Astrocyte (in vitro differentiated cells and primary cell): ENCODE measurements at regions not wholly inside any gene's neighbourhood (a gene's known extent, or its start where the extent isn't known, plus 50 kb on each side); places are given as distances from the start of the nearest gene placed in this dataset.

Experiments used
- DNase-seq: peaks from one replicate; pipeline ENCODE4 v3.0.0-alpha.2; 2010; ENCODE audit warnings: low read depth
- FAIRE-seq: peaks from 2 replicates; lab custom pipeline; 2011; peaks lifted over from hg19 to GRCh38; lab: Jason Lieb, UNC
- H2AFZ ChIP-seq: 2 replicates; pipeline ENCODE4 v1.6.0; 2012; ENCODE audit warnings: low read depth, low read length, inconsistent platforms
- H3K27ac ChIP-seq: 2 replicates; pipeline ENCODE4 v1.5.1; 2011; ENCODE audit warnings: low read depth, low read length, inconsistent platforms
- H3K27me3 ChIP-seq: 2 replicates; pipeline ENCODE4 v1.6.0; 2011; ENCODE audit warnings: low read length, inconsistent platforms; ENCODE audit not compliant: insufficient read depth
- H3K36me3 ChIP-seq: 2 replicates; pipeline ENCODE4 v1.5.1; 2011; ENCODE audit warnings: low read length, inconsistent platforms; ENCODE audit not compliant: insufficient read depth
- H3K4me1 ChIP-seq: 2 replicates; pipeline ENCODE4 v1.5.1; 2011; ENCODE audit warnings: low read length, inconsistent platforms; ENCODE audit not compliant: insufficient read depth
- H3K4me2 ChIP-seq: 2 replicates; pipeline ENCODE4 v1.6.0; 2012; ENCODE audit warnings: low read length, inconsistent platforms
- H3K4me3 ChIP-seq: 2 replicates; pipeline ENCODE4 v1.5.1; 2011; ENCODE audit warnings: low read depth, mild to moderate bottlenecking, low read length, inconsistent platforms; ENCODE audit not compliant: insufficient read depth
- H3K79me2 ChIP-seq: 2 replicates; pipeline ENCODE4 v1.6.0; 2012; ENCODE audit warnings: mild to moderate bottlenecking, low read length, inconsistent platforms; ENCODE audit not compliant: insufficient read depth
- H3K9ac ChIP-seq: 2 replicates; pipeline ENCODE4 v1.6.0; 2012; ENCODE audit warnings: mild to moderate bottlenecking, low read length, inconsistent platforms
- H3K9me3 ChIP-seq: 2 replicates; pipeline ENCODE4 v1.5.1; 2012; ENCODE audit warnings: low read depth, mild to moderate bottlenecking, low read length, inconsistent platforms; ENCODE audit not compliant: insufficient read depth
- H4K20me1 ChIP-seq: 2 replicates; pipeline ENCODE4 v1.6.0; 2012; ENCODE audit warnings: low read length, inconsistent platforms; ENCODE audit not compliant: insufficient read depth
- H3K27ac Mint-ChIP-seq: one replicate; pipeline ENCODE4 v1.8.0; 2021; ENCODE audit warnings: mild to moderate bottlenecking, mixed read lengths; ENCODE audit not compliant: unreplicated experiment
- H3K27me3 Mint-ChIP-seq: one replicate; pipeline ENCODE4 v1.8.0; 2021; ENCODE audit warnings: low read depth, mixed read lengths; ENCODE audit not compliant: unreplicated experiment
- H3K36me3 Mint-ChIP-seq: one replicate; pipeline ENCODE4 v1.8.0; 2021; ENCODE audit warnings: low read depth, mixed read lengths; ENCODE audit not compliant: unreplicated experiment
- H3K4me1 Mint-ChIP-seq: one replicate; pipeline ENCODE4 v1.8.0; 2021; ENCODE audit warnings: low read depth, mixed read lengths; ENCODE audit not compliant: unreplicated experiment
- H3K4me3 Mint-ChIP-seq: one replicate; pipeline ENCODE4 v1.8.0; 2021; ENCODE audit warnings: mild to moderate bottlenecking, moderate library complexity, mixed read lengths; ENCODE audit not compliant: unreplicated experiment
- H3K9me3 Mint-ChIP-seq: one replicate; pipeline ENCODE4 v1.8.0; 2021; ENCODE audit warnings: mild to moderate bottlenecking, mixed read lengths; ENCODE audit not compliant: unreplicated experiment
- EZH2 ChIP-seq: IDR thresholded peaks from 2 replicates; pipeline ENCODE4 v1.6.1; 2012; ENCODE audit warnings: mild to moderate bottlenecking, low read length, inconsistent platforms; ENCODE audit not compliant: insufficient read depth
- TF ChIP-seq, protein P1 (sequence below): IDR thresholded peaks from 2 replicates; pipeline ENCODE4 v1.5.1; 2011; ENCODE audit warnings: low read depth, mild to moderate bottlenecking, inconsistent platforms, low read length, moderate library complexity; ENCODE audit not compliant: insufficient read depth

DNA sequence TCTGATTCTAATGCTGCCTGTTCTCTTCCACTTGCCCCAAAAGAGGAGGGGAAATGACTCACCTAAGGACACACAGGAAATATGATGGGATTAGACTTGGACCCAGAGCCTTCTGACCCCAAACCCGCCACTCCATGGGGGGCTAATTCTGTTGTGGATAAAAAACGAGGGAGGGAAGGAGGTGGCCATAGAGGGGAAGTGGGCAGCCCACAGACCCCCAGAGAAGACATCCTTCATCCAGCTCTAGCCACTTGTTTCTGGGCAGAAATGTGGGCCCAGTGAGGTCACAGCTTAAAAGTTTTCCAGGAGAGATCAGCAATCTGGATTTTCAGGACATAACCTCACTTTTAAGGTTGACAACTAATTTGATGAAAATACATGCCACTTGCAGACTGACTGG is 202.1 kb downstream of the ANKRD60 start:
- no peak for TF ChIP-seq EZH2
- TF ChIP-seq, protein P1, sequence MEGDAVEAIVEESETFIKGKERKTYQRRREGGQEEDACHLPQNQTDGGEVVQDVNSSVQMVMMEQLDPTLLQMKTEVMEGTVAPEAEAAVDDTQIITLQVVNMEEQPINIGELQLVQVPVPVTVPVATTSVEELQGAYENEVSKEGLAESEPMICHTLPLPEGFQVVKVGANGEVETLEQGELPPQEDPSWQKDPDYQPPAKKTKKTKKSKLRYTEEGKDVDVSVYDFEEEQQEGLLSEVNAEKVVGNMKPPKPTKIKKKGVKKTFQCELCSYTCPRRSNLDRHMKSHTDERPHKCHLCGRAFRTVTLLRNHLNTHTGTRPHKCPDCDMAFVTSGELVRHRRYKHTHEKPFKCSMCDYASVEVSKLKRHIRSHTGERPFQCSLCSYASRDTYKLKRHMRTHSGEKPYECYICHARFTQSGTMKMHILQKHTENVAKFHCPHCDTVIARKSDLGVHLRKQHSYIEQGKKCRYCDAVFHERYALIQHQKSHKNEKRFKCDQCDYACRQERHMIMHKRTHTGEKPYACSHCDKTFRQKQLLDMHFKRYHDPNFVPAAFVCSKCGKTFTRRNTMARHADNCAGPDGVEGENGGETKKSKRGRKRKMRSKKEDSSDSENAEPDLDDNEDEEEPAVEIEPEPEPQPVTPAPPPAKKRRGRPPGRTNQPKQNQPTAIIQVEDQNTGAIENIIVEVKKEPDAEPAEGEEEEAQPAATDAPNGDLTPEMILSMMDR, result no peak
- Histone ChIP-seq H3K4me2 (no peak overlapping the region), H3K9me3 (no peaks in the 10 kb centered on the region), H2AFZ (no peak overlapping the region), H3K27me3 (no peaks in the 10 kb centered on the region), H3K27ac (no peak overlapping the region), H4K20me1 (no peaks in the 10 kb centered on the region), H3K79me2 (no peaks in the 10 kb centered on the region), H3K9ac (no peak overlapping the region), H3K4me1 (peaks cover 12% of the 10 kb centered on the region), H3K36me3 (no peaks in the 10 kb centered on the region), H3K4me3 (no peak overlapping the region)
- FAIRE-seq (no peak), DNase-seq (no peak)
- no peaks in the 10 kb centered on the region for H3K4me1 Mint-ChIP-seq
- H3K27me3 Mint-ChIP-seq, result peaks cover 40% of the 10 kb centered on the region
- H3K36me3 Mint-ChIP-seq, result no peaks in the 10 kb centered on the region
- H3K4me3 Mint-ChIP-seq, result no peak overlapping the region
- no peaks in the 10 kb centered on the region for H3K9me3 Mint-ChIP-seq
- H3K27ac Mint-ChIP-seq, result no peak overlapping the region

DNA sequence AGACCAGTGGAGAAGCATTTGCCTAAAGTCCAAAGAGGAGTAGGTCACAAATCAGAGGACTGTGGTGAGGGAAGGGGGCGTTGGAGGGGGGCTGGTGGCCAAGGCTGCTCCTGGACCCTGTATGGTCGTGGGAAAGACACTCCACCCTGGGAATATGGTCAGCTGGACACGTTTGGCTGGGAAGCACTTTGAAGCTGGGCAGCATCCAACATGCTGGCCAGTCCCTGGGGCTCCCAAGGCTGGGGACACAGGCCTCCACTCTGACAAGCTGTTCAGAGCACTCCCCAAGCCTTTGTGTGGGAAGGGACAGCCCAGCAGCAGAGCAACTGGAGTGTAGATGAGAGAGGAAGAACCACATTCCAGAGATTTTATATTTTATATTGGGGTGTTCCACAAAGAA is 203.2 kb downstream of the ANKRD60 start:
- no peaks in the 10 kb centered on the region for H3K9me3 Mint-ChIP-seq
- no peak for DNase-seq

DNA sequence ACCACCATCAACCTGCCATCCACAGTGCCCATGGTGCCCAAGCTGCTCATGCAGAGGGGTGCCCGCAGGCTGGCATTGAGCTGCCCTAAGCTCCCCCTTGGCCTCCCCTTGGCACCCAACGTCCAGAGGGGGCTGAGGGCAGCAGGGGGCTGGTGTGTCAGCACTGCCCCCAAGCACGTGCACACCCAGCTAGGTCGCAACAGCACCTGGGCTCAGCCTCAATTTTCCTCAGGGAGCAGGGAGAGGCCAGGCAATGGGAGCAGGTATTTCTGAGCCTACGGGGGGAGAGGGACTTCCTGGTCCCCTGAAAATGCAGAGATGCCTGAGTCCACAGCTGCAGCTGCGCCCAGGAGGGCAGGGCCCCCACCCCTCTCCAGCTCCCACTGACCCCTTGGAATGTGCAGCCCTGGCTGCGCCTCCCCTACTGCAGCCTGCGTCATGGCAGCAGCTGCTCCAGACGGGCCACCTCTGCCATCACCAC is 204.2 kb downstream of the ANKRD60 start:
- Mint-ChIP-seq H3K27me3 (peaks cover 35% of the 10 kb centered on the region), H3K9me3 (no peaks in the 10 kb centered on the region), H3K27ac (no peak overlapping the region), H3K4me3 (no peak overlapping the region), H3K4me1 (peaks cover 3% of the 10 kb centered on the region), H3K36me3 (no peaks in the 10 kb centered on the region)
- DNase-seq (no peak), FAIRE-seq (no peak)
- Histone ChIP-seq H3K4me2 (no peak overlapping the region), H4K20me1 (no peaks in the 10 kb centered on the region), H3K27me3 (no peaks in the 10 kb centered on the region), H3K9ac (no peak overlapping the region), H3K27ac (no peak overlapping the region), H3K9me3 (no peaks in the 10 kb centered on the region), H3K79me2 (no peaks in the 10 kb centered on the region), H2AFZ (no peak overlapping the region), H3K4me1 (peaks cover 18% of the 10 kb centered on the region), H3K4me3 (no peak overlapping the region), H3K36me3 (no peaks in the 10 kb centered on the region)
- TF ChIP-seq, protein P1, result no peak
- TF ChIP-seq EZH2, result no peak

More for the DNA sequence above, 203.2 kb downstream of the ANKRD60 start:
- no peaks in the 10 kb centered on the region for H3K4me1 Mint-ChIP-seq
- Histone ChIP-seq H3K9ac (no peak overlapping the region), H3K27ac (no peak overlapping the region), H3K79me2 (no peaks in the 10 kb centered on the region), H3K9me3 (no peaks in the 10 kb centered on the region), H4K20me1 (no peaks in the 10 kb centered on the region), H3K36me3 (no peaks in the 10 kb centered on the region), H3K4me1 (peaks cover 12% of the 10 kb centered on the region), H3K4me2 (no peak overlapping the region), H3K4me3 (no peak overlapping the region), H2AFZ (no peak overlapping the region), H3K27me3 (no peaks in the 10 kb centered on the region)
- peaks cover 41% of the 10 kb centered on the region for H3K27me3 Mint-ChIP-seq
- H3K36me3 Mint-ChIP-seq, result no peaks in the 10 kb centered on the region
- TF ChIP-seq, protein P1, result no peak
- no peak for TF ChIP-seq EZH2
- no peak overlapping the region for H3K27ac Mint-ChIP-seq
- no peak overlapping the region for H3K4me3 Mint-ChIP-seq
- FAIRE-seq, result no peak
